ENCODE measurements at regions not wholly inside any gene's neighbourhood (a gene's known extent, or its start where the extent isn't known, plus 50 kb on each side); places are given as distances from the start of the nearest gene placed in this dataset.

GRCh38 chr11:82676483-82677094 is 57.1 kb downstream of the FAM181B start:
- DNase-seq (ENCODE audit: low read depth) = no peak

DNA sequence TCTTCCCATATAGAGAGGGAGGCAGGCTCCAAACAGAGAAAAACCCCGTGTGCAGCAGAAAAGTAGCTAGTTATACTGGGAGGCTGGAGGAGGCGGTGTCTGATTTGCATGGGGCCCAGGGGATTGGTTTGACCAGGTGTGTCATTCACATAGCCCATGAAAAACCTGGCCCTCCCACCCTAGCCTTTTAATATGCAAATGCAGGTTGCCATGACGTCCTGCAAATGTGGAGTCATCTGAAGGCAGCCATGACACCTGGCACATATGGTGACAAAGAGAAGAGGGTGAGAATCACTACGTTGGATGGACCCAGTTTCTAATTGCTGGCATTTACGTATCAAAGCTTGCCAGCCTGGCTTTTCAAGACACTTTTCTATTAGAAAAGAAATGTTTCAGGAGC is 57.8 kb downstream of the FAM181B start:
- no peak for DNase-seq (ENCODE audit: low read depth)

DNA sequence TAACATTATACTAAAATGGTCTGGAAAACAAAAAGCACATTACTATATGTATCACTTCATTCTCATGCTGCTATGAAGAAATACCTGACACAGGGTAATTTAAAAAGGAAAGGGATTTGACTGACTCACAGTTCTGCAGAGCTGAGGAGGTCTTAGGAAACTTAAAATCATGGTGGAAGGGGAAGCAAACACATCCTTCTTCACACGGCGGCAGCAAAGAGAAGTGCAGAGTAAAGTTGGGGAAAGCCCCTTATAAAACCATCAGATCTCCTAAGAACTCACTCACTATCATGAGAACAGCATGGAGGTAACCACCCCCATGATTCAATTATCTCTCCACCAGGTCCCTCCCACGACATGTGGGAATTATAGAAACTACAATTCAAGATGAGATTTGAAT is 60.0 kb downstream of the FAM181B start:
- DNase-seq (ENCODE audit: low read depth) = no peak

- no peak for DNase-seq (ENCODE audit: low read depth)
Observed at GRCh38 chr11:82671451-82671850, 62.2 kb downstream of the FAM181B start.

GRCh38 chr11:82663535-82663934 is 70.1 kb downstream of the FAM181B start:
- no peak for DNase-seq (ENCODE audit: low read depth)

DNA sequence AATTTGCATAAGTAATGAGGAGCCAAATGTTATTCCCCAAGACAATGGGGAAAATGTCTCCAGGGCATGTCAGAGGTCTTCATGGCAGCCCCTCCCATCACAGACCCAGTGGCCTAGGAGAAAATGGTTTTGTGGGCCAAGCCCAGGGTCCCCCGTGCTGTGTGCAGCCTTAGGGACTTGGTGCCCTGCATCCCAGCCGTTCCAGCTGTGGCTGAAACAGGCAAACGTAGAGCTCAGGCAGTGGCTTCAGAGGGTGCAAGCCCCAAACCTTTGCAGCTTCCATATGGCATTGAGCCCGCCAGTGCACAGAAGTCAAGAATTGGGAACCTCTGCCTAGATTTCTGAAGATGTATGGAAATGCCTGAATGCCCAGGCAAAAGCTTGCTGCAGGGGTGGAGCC is 79.9 kb downstream of the FAM181B start:
- DNase-seq (ENCODE audit: low read depth) = no peak

DNA sequence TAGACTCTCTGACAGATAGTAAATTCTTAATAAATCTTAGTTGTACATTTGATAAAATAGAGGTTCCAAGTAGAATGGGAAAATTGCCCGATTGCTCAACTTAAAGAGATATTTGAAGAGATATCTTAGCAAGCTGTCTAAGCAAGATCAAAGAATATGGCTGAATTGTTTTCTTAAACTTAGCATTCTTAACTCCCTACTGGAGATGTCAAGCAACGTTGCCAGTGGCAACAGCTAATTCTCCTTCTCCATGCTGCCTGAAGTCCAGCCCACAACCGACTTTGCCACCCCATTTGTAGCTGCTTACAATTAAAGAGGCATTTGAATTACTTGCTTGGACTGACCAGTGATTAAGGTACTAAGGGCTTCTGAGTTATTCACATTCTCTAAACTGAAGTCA is 94.4 kb downstream of the FAM181B start:
- DNase-seq (ENCODE audit: low read depth) = no peak

DNA sequence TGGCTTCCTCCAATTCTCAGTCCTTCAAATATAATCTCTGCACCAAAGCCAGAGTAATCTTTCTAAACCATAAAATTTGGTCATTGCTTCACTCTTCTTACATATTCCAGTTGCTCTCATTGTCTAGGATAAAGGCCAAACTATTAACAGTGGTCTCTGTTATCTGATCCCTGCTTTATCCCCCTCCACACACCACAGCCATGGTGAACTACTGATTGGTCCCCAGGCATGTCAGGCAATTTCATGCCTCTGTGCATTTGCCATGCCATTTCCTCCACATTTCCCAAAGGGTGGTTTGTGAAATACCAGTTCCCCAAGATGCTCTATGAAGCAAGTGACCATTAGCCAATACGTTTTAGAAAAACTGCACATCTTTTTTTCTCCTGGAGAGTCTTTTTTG is 97.0 kb downstream of the FAM181B start:
- no peak for DNase-seq (ENCODE audit: low read depth)

DNA sequence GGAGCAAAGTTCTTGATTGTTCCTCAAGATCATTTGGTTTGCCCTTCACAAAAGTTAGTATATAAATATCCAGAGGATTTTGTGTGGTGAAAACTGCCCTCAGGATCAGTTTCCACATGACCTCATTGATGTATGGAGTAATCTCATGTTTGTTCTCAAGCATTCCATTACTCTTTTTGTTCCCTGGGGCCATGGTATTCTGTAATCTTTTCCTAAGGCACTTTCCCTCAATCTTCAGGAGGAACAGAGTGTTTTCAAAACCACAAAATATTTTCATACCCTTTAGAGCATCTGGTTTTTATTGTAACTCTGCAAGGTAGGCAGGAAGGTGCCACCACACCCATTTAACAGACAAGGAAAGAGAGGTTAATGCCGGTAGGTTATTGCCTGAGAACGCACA is 99.6 kb downstream of the FAM181B start:
- no peak for DNase-seq (ENCODE audit: low read depth)

DNA sequence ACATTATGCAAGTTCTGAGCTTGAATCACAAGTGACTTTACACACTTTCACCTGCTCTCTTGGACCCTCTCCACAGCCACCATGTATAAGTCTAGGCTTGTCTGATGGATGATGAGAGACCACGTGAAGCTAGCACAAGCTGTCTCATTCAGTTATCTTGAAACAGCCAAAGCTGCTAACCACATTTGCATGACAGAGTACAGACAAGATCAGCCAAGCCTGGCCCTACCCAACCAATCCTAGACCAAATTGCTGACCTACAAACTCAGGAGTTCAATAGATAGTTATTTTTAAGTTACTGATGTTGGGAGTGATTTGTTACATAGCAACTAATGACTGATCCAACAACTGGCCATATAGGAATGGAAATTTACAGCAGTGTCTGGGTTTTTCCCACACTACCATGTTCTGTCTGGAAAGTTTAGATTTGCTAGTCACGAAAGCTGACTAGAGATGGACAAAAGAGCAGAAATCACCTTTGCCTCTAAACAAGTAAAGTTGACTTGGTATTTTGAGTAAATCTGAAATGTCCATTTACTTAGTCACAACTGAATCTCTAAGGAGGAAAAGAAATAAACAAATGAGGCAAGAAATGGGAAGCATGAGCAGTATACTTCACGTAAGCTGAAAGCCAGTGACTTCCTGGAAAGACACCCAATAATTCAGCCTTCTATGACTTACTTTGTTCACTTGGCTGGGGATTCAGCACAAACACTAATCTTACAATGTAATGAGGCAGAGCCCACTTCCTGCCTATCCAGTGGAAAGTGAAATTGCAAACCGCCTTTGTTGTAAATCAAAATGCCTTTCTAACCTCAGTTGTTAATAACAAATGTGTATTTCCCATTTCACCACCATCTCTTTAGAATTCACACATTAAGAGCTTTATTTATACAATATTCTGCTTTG is 101.7 kb downstream of the FAM181B start:
- no peak for DNase-seq (ENCODE audit: low read depth)

GRCh38 chr11:82610671-82611070 is 123.0 kb downstream of the FAM181B start:
- no peak for DNase-seq (ENCODE audit: low read depth)

DNA sequence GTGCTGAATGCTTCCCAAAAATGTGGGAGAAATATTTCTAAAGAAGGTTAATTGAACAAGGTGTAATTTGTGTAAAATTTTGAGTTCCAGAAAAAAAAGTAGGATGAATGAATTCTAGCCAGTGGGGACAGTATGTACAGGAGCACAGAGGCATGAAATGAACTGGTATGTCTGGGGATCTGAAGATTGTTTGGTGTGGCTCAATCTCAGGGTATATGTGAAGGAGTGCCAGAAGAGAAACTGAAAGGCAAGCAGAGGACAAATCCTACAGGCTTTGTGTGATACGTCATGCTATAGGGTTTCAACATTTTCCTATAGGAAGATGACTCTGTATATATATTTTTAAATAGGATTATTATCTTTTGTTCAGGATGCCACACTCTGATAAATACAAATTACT is 126.9 kb downstream of the FAM181B start:
- DNase-seq (ENCODE audit: low read depth) = no peak

DNA sequence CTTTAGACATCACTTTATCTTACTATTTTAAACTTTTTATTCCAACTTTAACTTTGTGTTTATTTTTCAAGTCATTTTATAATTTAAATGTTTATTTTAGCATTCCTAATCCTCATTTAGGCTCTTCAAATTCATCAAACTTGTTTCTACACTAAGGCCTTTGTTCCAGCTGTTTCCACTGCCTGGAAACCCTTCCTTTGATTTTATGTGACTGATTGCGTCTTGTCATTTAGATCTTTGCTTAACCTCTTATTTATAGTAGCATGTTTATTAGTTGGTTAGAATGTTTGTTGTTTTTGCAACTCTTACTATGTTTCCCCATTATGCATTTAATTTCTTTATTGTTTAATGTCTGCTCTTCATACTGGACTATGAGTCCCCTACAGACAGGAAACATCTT is 132.0 kb downstream of the FAM181B start:
- DNase-seq (ENCODE audit: low read depth) = no peak

GRCh38 chr11:82599836-82600235 is 133.8 kb downstream of the FAM181B start:
- DNase-seq (ENCODE audit: low read depth) = no peak

DNA sequence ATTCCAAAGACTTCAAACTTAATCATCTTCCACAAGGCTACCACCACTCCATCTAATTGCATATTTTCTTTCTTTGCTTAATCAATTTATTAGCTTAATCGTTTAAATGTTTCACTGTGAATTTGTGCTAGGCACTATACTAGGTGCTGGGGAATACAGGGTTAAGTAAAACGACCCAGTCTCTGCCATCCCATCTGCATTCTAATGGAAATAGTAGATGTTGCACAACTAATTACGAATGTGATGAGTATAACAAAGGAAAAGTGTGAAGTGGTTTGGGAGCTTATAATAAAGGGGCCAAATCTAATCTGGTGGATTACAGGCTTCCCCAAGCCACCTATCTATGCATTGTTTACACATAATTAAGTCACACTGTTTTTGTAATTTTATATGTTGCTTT is 147.1 kb downstream of the FAM181B start:
- no peak for DNase-seq (ENCODE audit: low read depth)

DNA sequence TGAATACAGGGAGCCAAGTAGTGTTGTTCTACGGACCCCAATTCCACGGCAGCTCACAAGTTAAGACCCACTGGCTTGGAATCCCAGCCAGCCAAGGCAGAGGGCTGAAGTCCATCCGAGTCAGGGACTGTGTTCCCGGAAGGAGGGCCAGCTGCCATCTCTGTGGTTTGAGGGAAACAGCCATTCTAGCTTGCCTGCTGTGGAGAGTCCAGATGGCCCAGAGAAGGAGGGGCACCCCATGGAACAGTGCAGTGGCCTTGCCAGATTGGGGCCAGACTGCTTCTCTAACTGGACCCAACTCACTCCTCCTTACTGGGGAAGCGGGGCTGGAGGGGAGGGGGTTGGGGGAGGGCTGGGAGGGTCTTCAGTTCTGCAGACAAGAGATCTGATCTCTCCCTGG is 156.4 kb downstream of the FAM181B start:
- no peak for DNase-seq (ENCODE audit: low read depth)

- no peak for DNase-seq (ENCODE audit: low read depth)
Observed at GRCh38 chr11:82560836-82561235, 172.8 kb downstream of the FAM181B start.

DNA sequence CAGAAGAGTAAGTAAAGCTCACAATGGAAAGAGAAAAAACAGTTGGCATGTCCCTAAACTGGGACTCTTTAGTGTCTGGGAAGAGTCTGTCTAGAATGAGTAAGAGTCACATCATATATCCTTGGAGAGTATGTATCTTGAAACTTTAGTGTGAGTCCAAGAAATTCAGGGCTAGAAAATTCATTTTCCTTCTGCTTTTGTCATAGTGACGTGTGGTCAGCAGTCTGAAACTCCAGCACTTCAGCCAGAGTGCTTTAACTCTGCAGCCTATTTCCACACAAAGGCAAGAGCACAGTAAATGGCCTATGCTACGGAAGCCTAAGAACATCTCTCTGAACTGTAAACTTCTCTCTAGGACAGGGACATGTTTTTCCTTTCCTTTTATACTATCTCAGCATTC is 174.1 kb downstream of the FAM181B start:
- no peak for DNase-seq (ENCODE audit: low read depth)

DNA sequence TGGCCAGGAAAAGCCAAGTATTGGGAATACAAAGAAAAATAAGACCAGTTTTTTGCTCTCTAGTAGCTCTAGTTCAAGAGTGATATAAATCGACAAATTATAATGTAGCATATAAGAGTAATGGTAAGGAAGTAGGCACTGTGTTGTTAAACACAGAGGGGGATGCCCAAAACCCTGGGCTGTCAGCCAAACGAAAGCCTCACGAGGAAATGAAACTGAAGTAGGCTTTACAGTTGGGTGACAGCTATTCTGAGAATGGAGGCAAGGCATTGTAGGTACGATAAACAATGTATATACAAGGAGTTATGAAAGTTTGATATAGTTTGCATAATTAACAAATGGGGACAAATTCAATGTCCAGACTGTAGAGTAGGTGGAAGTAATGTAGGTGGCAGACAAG is 176.4 kb downstream of the FAM181B start:
- DNase-seq (ENCODE audit: low read depth) = no peak

DNA sequence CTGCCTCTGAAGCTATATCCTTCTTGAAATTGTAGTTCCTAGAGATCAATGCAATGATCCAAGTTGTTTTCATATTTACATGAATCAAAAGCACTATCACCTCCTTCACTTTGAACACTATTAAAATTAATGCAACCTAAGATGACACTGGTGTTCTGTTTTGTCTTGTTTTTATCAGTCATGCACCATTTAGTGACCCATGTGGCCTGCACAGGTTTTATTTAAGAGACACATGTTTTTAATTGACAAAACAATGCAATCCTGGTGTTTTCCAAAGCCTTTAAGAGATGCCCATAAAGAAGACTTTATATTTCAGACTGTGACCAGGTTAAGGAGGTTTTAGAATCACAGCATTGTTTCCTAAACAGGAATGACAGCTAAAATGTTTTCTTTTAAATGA is 177.5 kb downstream of the FAM181B start:
- DNase-seq (ENCODE audit: low read depth) = no peak

- no peak for DNase-seq (ENCODE audit: low read depth)
Observed at GRCh38 chr11:82546661-82547557, 186.8 kb downstream of the FAM181B start.

DNA sequence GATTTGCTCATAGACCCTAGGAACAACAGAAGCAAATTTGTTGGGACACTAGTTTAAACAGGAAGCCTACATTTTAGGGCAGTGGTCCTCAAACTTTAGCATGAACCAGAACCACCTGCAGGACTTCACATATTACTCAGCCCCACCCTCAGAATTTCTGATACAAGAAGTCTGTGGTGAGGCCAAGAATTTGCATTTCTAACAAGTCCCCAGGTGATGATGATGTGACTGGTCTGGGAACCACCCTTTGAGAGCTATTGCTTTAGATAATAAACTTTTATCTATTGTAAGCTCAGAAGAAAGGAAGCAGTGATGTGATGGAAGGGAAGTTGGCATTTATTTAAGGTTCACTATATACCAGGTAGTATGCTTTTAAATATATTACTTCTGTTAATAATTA is 194.0 kb downstream of the FAM181B start:
- DNase-seq (ENCODE audit: low read depth) = no peak

DNA sequence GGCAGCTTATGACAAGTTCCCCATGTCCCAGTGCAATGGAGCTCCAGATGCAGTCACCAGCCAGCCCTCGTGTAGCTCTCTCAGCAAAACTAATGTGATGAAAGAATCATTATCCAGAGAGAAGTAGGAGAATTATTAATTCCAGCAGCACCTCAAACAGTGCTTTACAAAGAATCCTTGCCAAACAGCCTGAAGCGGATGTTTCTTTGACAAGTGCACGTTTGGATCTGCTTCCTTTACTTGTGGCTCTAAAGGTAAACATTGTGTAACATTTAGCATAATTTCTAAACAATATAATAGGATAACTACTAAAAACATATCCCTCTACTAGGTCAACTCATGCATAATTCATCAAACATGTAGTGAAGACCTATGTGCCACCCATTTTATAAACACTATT is 197.0 kb downstream of the FAM181B start:
- DNase-seq (ENCODE audit: low read depth) = no peak
